ENCODE measurements at regions not wholly inside any gene's neighbourhood (a gene's known extent, or its start where the extent isn't known, plus 50 kb on each side); places are given as distances from the start of the nearest gene placed in this dataset.
"Not testable (repeated sequence)": the region's sequence is repeated elsewhere in the genome, so short reads cannot be mapped to it uniquely, and the experiment has no call there.

GRCh38 chr2:64280812-64281211, 136.6 kb upstream of the PELI1 start:
- not testable (repeated sequence) for DNase-seq (ENCODE audit: low read depth in 4 of 4, low spot score in 1 of 4)

- DNase-seq (ENCODE audit: low read depth in 4 of 4, low spot score in 1 of 4) = no peak
Observed at GRCh38 chr2:64283006-64283570, 138.9 kb upstream of the PELI1 start.

- no peak for DNase-seq (ENCODE audit: low read depth in 4 of 4, low spot score in 1 of 4)
Observed at GRCh38 chr2:64283641-64284361, 139.6 kb upstream of the PELI1 start.

- DNase-seq (ENCODE audit: low read depth in 4 of 4, low spot score in 1 of 4) = no peak
Observed at GRCh38 chr2:64284751-64285150, 140.5 kb upstream of the PELI1 start.

- DNase-seq (ENCODE audit: low read depth in 4 of 4, low spot score in 1 of 4) = no peak
Observed at GRCh38 chr2:64287202-64287740, 143.1 kb upstream of the PELI1 start.

- no peak for DNase-seq (ENCODE audit: low read depth in 4 of 4, low spot score in 1 of 4)
Observed at GRCh38 chr2:64288321-64289193, 144.3 kb upstream of the PELI1 start.

- no peak for DNase-seq (ENCODE audit: low read depth in 4 of 4, low spot score in 1 of 4)
Observed at GRCh38 chr2:64289251-64289650, 145.0 kb upstream of the PELI1 start.

- DNase-seq (ENCODE audit: low read depth in 4 of 4, low spot score in 1 of 4) = no peak
Observed at GRCh38 chr2:64289737-64290136, 145.5 kb upstream of the PELI1 start.

GRCh38 chr2:64291181-64291580, 147.0 kb upstream of the PELI1 start:
- DNase-seq (ENCODE audit: low read depth in 4 of 4, low spot score in 1 of 4) = no peak

- peak in 1 of 4 experiments; percentile 17 for DNase-seq (ENCODE audit: low read depth in 4 of 4, low spot score in 1 of 4)
Observed at GRCh38 chr2:64295326-64296139, 151.3 kb upstream of the PELI1 start.

GRCh38 chr2:64296140-64296480, 151.9 kb upstream of the PELI1 start:
- DNase-seq (ENCODE audit: low read depth in 4 of 4, low spot score in 1 of 4) = no peak

GRCh38 chr2:64296695-64297346, 152.6 kb upstream of the PELI1 start:
- no peak for DNase-seq (ENCODE audit: low read depth in 4 of 4, low spot score in 1 of 4)

GRCh38 chr2:64298161-64298560, 153.9 kb upstream of the PELI1 start:
- no peak for DNase-seq (ENCODE audit: low read depth in 4 of 4, low spot score in 1 of 4)

- DNase-seq (ENCODE audit: low read depth in 4 of 4, low spot score in 1 of 4) = no peak
Observed at GRCh38 chr2:64300066-64300465, 153.9 kb upstream of the LGALSL start.

- DNase-seq (ENCODE audit: low read depth in 4 of 4, low spot score in 1 of 4) = no peak
Observed at GRCh38 chr2:64303250-64303649, 150.7 kb upstream of the LGALSL start.

- no peak for DNase-seq (ENCODE audit: low read depth in 4 of 4, low spot score in 1 of 4)
Observed at GRCh38 chr2:64307421-64307820, 146.5 kb upstream of the LGALSL start.

- no peak for DNase-seq (ENCODE audit: low read depth in 4 of 4, low spot score in 1 of 4)
Observed at GRCh38 chr2:64311191-64311910, 142.6 kb upstream of the LGALSL start.

- no peak for DNase-seq (ENCODE audit: low read depth in 4 of 4, low spot score in 1 of 4)
Observed at GRCh38 chr2:64311948-64312621, 141.9 kb upstream of the LGALSL start.
